Lower leg skin (tissue), 3 donors: ENCODE measurements at regions not wholly inside any gene's neighbourhood (a gene's known extent, or its start where the extent isn't known, plus 50 kb on each side); places are given as distances from the start of the nearest gene placed in this dataset.

Experiments used
- CTCF ChIP-seq, 3 donors: fragments of 450-650 bp; IDR thresholded peaks; one replicate each; pipeline ENCODE4 v1.5.1; 2016; ENCODE audit warnings: antibody characterized with exemption in 3 of 3, mild to moderate bottlenecking in 3 of 3, moderate library complexity in 2 of 3
- POLR2A ChIP-seq, 2 donors: fragments of 450-650 bp; IDR thresholded peaks; one replicate each; pipeline ENCODE4 v1.6.1; 2016 to 2017; ENCODE audit warnings: antibody characterized with exemption in 2 of 2, mild to moderate bottlenecking in 1 of 2, moderate library complexity in 1 of 2

GRCh38 chr6:14286144-14286543 is 168.6 kb downstream of the CD83 start:
- TF ChIP-seq CTCF (IDR thresholded peaks at IDR 0.05) (no peak), POLR2A (IDR thresholded peaks at IDR 0.05) (no peak)
